RKO (cell line): ENCODE measurements at regions not wholly inside any gene's neighbourhood (a gene's known extent, or its start where the extent isn't known, plus 50 kb on each side); places are given as distances from the start of the nearest gene placed in this dataset.

ENCODE experiments used
- DNase-seq: peaks from one replicate; pipeline ENCODE4 v3.0.0-alpha.2; 2016; ENCODE audit warnings: low spot score

GRCh38 chr4:128386761-128387599 is 99.4 kb upstream of the PGRMC2 start:
- DNase-seq = peak; percentile 23

- no peak for DNase-seq
Measured at GRCh38 chr4:128385683-128386304, 98.2 kb upstream of the PGRMC2 start.

GRCh38 chr4:128384765-128385598 is 97.4 kb upstream of the PGRMC2 start:
- DNase-seq = no peak

- no peak for DNase-seq
Measured at GRCh38 chr4:128384091-128384520, 96.5 kb upstream of the PGRMC2 start.

GRCh38 chr4:128381748-128382559 is 94.3 kb upstream of the PGRMC2 start:
- DNase-seq = no peak

- no peak for DNase-seq
Measured at GRCh38 chr4:128380306-128380705, 92.7 kb upstream of the PGRMC2 start.

- DNase-seq = peak; percentile 25
Measured at GRCh38 chr4:128379860-128380259, 92.2 kb upstream of the PGRMC2 start.

GRCh38 chr4:128378668-128379067 is 91.1 kb upstream of the PGRMC2 start:
- DNase-seq = no peak

GRCh38 chr4:128376958-128377357 is 89.3 kb upstream of the PGRMC2 start:
- no peak for DNase-seq

GRCh38 chr4:128376303-128376702 is 88.7 kb upstream of the PGRMC2 start:
- DNase-seq = no peak

GRCh38 chr4:128373628-128374027 is 86.0 kb upstream of the PGRMC2 start:
- DNase-seq = no peak

GRCh38 chr4:128371876-128372275 is 84.3 kb upstream of the PGRMC2 start:
- DNase-seq = no peak

- no peak for DNase-seq
Measured at GRCh38 chr4:128371001-128371777, 83.6 kb upstream of the PGRMC2 start.

- no peak for DNase-seq
Measured at GRCh38 chr4:128366212-128366611, 78.6 kb upstream of the PGRMC2 start.

GRCh38 chr4:128364565-128364964 is 77.0 kb upstream of the PGRMC2 start:
- no peak for DNase-seq

GRCh38 chr4:128363966-128364365 is 76.4 kb upstream of the PGRMC2 start:
- DNase-seq = no peak

- DNase-seq = no peak
Measured at GRCh38 chr4:128362760-128363159, 75.1 kb upstream of the PGRMC2 start.

GRCh38 chr4:128359422-128359821 is 71.8 kb upstream of the PGRMC2 start:
- no peak for DNase-seq

- no peak for DNase-seq
Measured at GRCh38 chr4:128358913-128359279, 71.3 kb upstream of the PGRMC2 start.

GRCh38 chr4:128358231-128358912 is 70.8 kb upstream of the PGRMC2 start:
- DNase-seq = peak; percentile 17
